CD4-positive, alpha-beta T cell treated with Interleukin-15 for 1 hour (primary cell): ENCODE measurements at regions not wholly inside any gene's neighbourhood (a gene's known extent, or its start where the extent isn't known, plus 50 kb on each side); places are given as distances from the start of the nearest gene placed in this dataset.
A peak's percentile ranks its signal among the peaks of the same experiment; 100 is the strongest.

Source experiments
- DNase-seq: peaks from one replicate; pipeline ENCODE4 v3.0.0-alpha.2; 2020

- DNase-seq = no peak
Observed at GRCh38 chr2:74735009-74735408, 81.0 kb downstream of the SEMA4F start.

- no peak for DNase-seq
Observed at GRCh38 chr2:74735564-74735963, 81.5 kb downstream of the SEMA4F start.

GRCh38 chr2:74736589-74736988, 82.5 kb downstream of the SEMA4F start:
- DNase-seq = no peak

GRCh38 chr2:74738586-74738985, 84.5 kb downstream of the SEMA4F start:
- DNase-seq = no peak

- no peak for DNase-seq
Observed at GRCh38 chr2:74739129-74739528, 85.1 kb downstream of the SEMA4F start.

- no peak for DNase-seq
Observed at GRCh38 chr2:74739733-74740241, 85.7 kb downstream of the SEMA4F start.

GRCh38 chr2:74740395-74740740, 86.3 kb downstream of the SEMA4F start:
- no peak for DNase-seq

- peak; percentile 82 for DNase-seq
Observed at GRCh38 chr2:74740741-74741431, 86.8 kb downstream of the SEMA4F start.

GRCh38 chr2:74741629-74742028, 87.6 kb downstream of the SEMA4F start:
- DNase-seq = no peak

GRCh38 chr2:74742471-74742870, 88.4 kb downstream of the SEMA4F start:
- no peak for DNase-seq

- no peak for DNase-seq
Observed at GRCh38 chr2:74743039-74743438, 89.0 kb downstream of the SEMA4F start.

GRCh38 chr2:74743778-74744177, 89.7 kb downstream of the SEMA4F start:
- DNase-seq = no peak

GRCh38 chr2:74744731-74745515, 89.0 kb upstream of the HK2 start:
- DNase-seq = no peak

GRCh38 chr2:74745766-74746165, 88.2 kb upstream of the HK2 start:
- no peak for DNase-seq

- DNase-seq = no peak
Observed at GRCh38 chr2:74746480-74746879, 87.4 kb upstream of the HK2 start.

GRCh38 chr2:74747411-74748080, 86.4 kb upstream of the HK2 start:
- no peak for DNase-seq

- DNase-seq = no peak
Observed at GRCh38 chr2:74748665-74749064, 85.3 kb upstream of the HK2 start.

GRCh38 chr2:74749432-74749831, 84.5 kb upstream of the HK2 start:
- no peak for DNase-seq

GRCh38 chr2:74751981-74752851, 81.7 kb upstream of the HK2 start:
- no peak for DNase-seq

GRCh38 chr2:74755386-74755785, 78.5 kb upstream of the HK2 start:
- DNase-seq = no peak

GRCh38 chr2:74756356-74756890, 77.5 kb upstream of the HK2 start:
- no peak for DNase-seq

- DNase-seq = no peak
Observed at GRCh38 chr2:74759986-74760385, 73.9 kb upstream of the HK2 start.
